ENCODE measurements at regions not wholly inside any gene's neighbourhood (a gene's known extent, or its start where the extent isn't known, plus 50 kb on each side); places are given as distances from the start of the nearest gene placed in this dataset.

DNA sequence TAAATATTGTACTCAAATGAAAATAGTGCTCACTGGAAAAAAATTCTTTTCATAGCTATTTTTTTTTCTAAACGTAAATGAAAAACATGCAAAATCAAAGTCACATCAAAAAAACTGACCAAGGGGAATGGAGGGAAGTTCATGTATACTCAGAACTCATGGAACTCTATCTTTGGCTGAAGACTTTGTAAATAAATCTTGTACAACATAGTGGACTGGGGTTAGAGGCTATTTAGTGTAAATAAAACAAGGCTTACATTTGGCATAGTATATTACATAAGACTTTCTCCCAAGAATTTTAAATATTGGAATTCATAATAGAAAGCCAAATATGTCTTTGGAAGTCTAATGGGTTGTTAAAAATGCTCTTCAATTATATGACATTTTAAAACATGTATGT, 59.8 kb upstream of the PDE5A start:
- TF ChIP-seq, protein P1, sequence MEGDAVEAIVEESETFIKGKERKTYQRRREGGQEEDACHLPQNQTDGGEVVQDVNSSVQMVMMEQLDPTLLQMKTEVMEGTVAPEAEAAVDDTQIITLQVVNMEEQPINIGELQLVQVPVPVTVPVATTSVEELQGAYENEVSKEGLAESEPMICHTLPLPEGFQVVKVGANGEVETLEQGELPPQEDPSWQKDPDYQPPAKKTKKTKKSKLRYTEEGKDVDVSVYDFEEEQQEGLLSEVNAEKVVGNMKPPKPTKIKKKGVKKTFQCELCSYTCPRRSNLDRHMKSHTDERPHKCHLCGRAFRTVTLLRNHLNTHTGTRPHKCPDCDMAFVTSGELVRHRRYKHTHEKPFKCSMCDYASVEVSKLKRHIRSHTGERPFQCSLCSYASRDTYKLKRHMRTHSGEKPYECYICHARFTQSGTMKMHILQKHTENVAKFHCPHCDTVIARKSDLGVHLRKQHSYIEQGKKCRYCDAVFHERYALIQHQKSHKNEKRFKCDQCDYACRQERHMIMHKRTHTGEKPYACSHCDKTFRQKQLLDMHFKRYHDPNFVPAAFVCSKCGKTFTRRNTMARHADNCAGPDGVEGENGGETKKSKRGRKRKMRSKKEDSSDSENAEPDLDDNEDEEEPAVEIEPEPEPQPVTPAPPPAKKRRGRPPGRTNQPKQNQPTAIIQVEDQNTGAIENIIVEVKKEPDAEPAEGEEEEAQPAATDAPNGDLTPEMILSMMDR (conservative IDR thresholded peaks at IDR 0.05), result no peak
- Mint-ChIP-seq H3K27ac (ENCODE audit: unreplicated experiment) (no peak overlapping the region), H3K36me3 (ENCODE audit: low read depth) (peaks cover 11% of the 10 kb centered on the region)

DNA sequence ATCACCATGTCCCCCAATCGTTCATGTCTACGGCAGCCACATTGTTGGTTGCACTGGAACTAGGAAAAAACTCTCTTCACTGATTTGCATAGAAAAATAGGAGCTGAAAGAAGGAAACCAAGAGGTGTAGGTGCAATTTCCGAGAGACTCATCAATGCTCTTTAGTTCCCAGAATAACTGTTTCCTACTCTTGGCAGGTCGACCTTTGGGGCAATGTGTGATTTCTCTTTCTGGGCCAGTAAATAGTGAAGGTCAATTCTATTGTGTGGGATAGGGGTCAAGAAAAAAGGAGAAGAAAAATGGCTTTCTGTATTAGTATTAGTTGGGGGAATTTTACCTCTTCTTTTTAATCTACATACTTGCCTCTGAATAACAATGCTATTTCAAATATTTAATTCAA, 55.9 kb upstream of the PDE5A start:
- Mint-ChIP-seq H3K36me3 (ENCODE audit: low read depth) (peaks cover 3% of the 10 kb centered on the region), H3K27ac (ENCODE audit: unreplicated experiment) (no peak overlapping the region), H3K27me3 (ENCODE audit: low read depth) (no peaks in the 10 kb centered on the region), H3K4me3 (no peak overlapping the region), H3K4me1 (peaks cover 19% of the 10 kb centered on the region), H3K9me3 (peaks cover 2% of the 10 kb centered on the region)
- no peak for DNase-seq (ENCODE audit: low read depth, low spot score)
- TF ChIP-seq, protein P1 (conservative IDR thresholded peaks at IDR 0.05), result no peak

More for the DNA sequence above, 59.8 kb upstream of the PDE5A start:
- H3K4me3 Mint-ChIP-seq, result no peak overlapping the region
- peaks cover 19% of the 10 kb centered on the region for H3K4me1 Mint-ChIP-seq
- peaks cover 11% of the 10 kb centered on the region for H3K9me3 Mint-ChIP-seq
- H3K27me3 Mint-ChIP-seq (ENCODE audit: low read depth), result no peaks in the 10 kb centered on the region
- no peak for DNase-seq (ENCODE audit: low read depth, low spot score)

- TF ChIP-seq, protein P1 (conservative IDR thresholded peaks at IDR 0.05), result no peak
- peaks cover 3% of the 10 kb centered on the region for H3K36me3 Mint-ChIP-seq (ENCODE audit: low read depth)
- no peak overlapping the region for H3K27ac Mint-ChIP-seq (ENCODE audit: unreplicated experiment)
- H3K4me1 Mint-ChIP-seq, result peaks cover 19% of the 10 kb centered on the region
- H3K27me3 Mint-ChIP-seq (ENCODE audit: low read depth), result no peaks in the 10 kb centered on the region
- DNase-seq (ENCODE audit: low read depth, low spot score), result no peak
- no peak overlapping the region for H3K4me3 Mint-ChIP-seq
- peaks cover 2% of the 10 kb centered on the region for H3K9me3 Mint-ChIP-seq
These were observed 54.9 kb upstream of the PDE5A start for GRCh38 chr4:119683518-119683917.

DNA sequence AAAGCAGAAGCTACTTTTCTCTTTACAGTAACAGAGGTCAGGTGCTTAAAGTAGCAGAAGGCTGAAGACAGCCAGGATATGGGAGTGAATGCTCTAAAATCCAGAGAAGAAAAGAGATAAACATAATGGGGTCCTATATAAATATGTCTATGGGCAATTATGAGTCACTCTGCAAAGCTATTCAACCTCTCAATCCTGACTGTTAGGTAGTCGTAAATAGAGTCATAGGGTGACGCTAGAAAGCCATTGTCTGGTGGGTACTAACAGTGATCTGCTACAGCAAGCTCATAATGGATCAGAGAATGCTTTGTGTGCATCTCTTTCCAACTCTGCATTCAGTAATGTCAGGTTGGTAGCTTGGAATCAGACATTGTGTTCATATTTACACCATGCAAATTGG, 53.5 kb upstream of the PDE5A start:
- no peak for DNase-seq (ENCODE audit: low read depth, low spot score)
- H3K4me1 Mint-ChIP-seq, result peaks cover 19% of the 10 kb centered on the region
- TF ChIP-seq, protein P1 (conservative IDR thresholded peaks at IDR 0.05), result no peak

GRCh38 chr4:119679251-119679650, 50.6 kb upstream of the PDE5A start:
- Mint-ChIP-seq H3K27ac (ENCODE audit: unreplicated experiment) (no peak overlapping the region), H3K9me3 (peaks cover 3% of the 10 kb centered on the region), H3K4me1 (peaks cover 10% of the 10 kb centered on the region), H3K36me3 (ENCODE audit: low read depth) (no peaks in the 10 kb centered on the region), H3K27me3 (ENCODE audit: low read depth) (no peaks in the 10 kb centered on the region), H3K4me3 (no peak overlapping the region)
- TF ChIP-seq, protein P1 (conservative IDR thresholded peaks at IDR 0.05), result no peak
- no peak for DNase-seq (ENCODE audit: low read depth, low spot score)

More for the DNA sequence above, 53.5 kb upstream of the PDE5A start:
- Mint-ChIP-seq H3K27ac (ENCODE audit: unreplicated experiment) (no peak overlapping the region), H3K36me3 (ENCODE audit: low read depth) (peaks cover 3% of the 10 kb centered on the region), H3K4me3 (no peak overlapping the region), H3K9me3 (peaks cover 2% of the 10 kb centered on the region), H3K27me3 (ENCODE audit: low read depth) (no peaks in the 10 kb centered on the region)

DNA sequence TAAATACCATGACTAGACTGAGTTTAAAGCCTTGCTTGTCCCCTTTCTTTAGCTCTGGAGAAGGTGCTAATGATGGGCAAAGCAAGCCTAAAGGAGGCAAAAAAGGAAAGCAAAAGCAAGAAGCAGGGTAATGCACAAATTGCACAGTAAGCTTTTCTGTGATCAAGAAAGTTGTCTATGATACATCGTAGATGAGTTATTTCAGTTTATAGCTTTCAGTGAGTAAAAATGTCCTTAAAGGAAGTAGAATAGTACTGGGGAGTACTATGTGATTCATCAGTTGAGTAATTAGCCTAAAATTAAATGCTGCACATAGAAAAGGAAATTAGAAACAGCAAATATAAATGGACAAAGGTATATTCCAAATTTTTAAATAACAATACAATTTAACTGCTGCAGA, 50.2 kb upstream of the PDE5A start:
- Mint-ChIP-seq H3K27me3 (ENCODE audit: low read depth) (no peaks in the 10 kb centered on the region), H3K36me3 (ENCODE audit: low read depth) (no peaks in the 10 kb centered on the region), H3K27ac (ENCODE audit: unreplicated experiment) (no peak overlapping the region), H3K4me1 (peaks cover 7% of the 10 kb centered on the region), H3K4me3 (no peak overlapping the region), H3K9me3 (peaks cover 3% of the 10 kb centered on the region)
- DNase-seq (ENCODE audit: low read depth, low spot score), result no peak
- TF ChIP-seq, protein P1 (conservative IDR thresholded peaks at IDR 0.05), result no peak

All from neural crest cell (in vitro differentiated cells).